ENCODE measurements at regions not wholly inside any gene's neighbourhood (a gene's known extent, or its start where the extent isn't known, plus 50 kb on each side); places are given as distances from the start of the nearest gene placed in this dataset.

- TF ChIP-seq CTCF (IDR thresholded peaks at IDR 0.05; ENCODE audit: insufficient read depth, low read length, poor library complexity, severe bottlenecking) (no peak), EZH2phosphoT487 (conservative IDR thresholded peaks at IDR 0.05; ENCODE audit: low read length) (no peak)
Observed at GRCh38 chr4:43680421-43680820, 768.2 kb downstream of the KCTD8 start.

Data from SU-DHL-6 (cell line).